Right ventricle myocardium superior (tissue), 1 donor: ENCODE measurements at regions not wholly inside any gene's neighbourhood (a gene's known extent, or its start where the extent isn't known, plus 50 kb on each side); places are given as distances from the start of the nearest gene placed in this dataset.
"Not testable (repeated sequence)": the region's sequence is repeated elsewhere in the genome, so short reads cannot be mapped to it uniquely, and the experiment has no call there.

Source experiments
- ATAC-seq: fragments of 200-7000 bp; cut with Tn5 transposase; one replicate; pipeline ENCODE4 v1.9.1; 2020; ENCODE audit warnings: mild to moderate bottlenecking; ENCODE audit not compliant: poor library complexity
- DNase-seq: peaks from one replicate; pipeline ENCODE4 v3.0.0-alpha.2; 2020
- intact Hi-C: fragments of 100-400 bp; cut with DNase I; formaldehyde crosslinking; loops from one replicate; pipeline ENCODE4 v1.11.2; 2022
- donor health status: DM: no; HTN: yes; CAD: no; lungs with severe emphysema.

- intact Hi-C loops, result no loop called here
- DNase-seq (no peak), ATAC-seq (no peak)
Measured at GRCh38 chr2:236776206-236776605, 206.6 kb downstream of the ACKR3 start.

- intact Hi-C loops, result no loop called here
- ATAC-seq (peak; percentile 29), DNase-seq (no peak)
Measured at GRCh38 chr2:236776695-236777251, 207.1 kb downstream of the ACKR3 start.

DNA sequence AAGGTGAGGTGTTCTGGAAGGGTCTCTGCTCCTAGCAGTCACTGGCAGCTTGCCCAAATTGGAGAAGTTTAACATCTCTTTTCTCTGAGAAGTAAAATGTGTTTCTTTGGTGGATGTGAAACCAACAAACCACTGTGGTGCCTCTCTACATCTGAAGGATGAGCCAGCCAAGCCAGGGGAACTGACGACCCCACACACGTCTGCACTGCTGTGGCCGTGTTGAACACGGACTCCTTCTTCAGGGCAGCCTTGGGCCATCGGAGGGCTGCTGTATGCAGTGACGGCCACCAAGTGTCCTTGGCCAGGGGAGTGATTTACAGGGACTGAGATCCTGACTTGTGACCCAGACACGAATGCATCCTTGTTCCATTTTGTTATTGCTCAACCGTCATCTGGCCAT is 207.8 kb downstream of the ACKR3 start:
- ATAC-seq (no peak), DNase-seq (no peak)
- intact Hi-C loops, result no loop called here

- intact Hi-C loops, result no loop called here
- DNase-seq, result no peak
- no peak for ATAC-seq
Measured at GRCh38 chr2:236781933-236782816, 212.6 kb downstream of the ACKR3 start.

DNA sequence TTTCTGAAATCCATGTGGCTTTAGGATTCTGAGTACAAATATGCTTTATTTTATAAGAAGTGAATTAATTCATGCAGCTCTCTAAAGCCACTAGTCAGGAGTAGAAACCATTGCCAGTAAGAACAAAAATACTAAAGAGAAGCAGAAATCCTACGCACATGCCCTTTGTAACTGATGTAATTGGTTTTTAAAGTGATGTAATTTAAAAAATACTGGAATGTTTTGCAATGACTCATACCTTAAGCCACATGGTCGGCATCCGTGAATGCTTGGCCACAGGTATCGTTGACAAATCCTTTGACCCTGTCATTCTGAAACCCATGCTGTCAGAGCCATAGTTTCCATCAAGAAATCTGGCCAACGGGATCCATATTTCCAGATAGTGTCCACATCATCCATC is 213.3 kb downstream of the ACKR3 start:
- ATAC-seq, result peak; percentile 49
- DNase-seq, result no peak
- intact Hi-C loops, result no loop called here

DNA sequence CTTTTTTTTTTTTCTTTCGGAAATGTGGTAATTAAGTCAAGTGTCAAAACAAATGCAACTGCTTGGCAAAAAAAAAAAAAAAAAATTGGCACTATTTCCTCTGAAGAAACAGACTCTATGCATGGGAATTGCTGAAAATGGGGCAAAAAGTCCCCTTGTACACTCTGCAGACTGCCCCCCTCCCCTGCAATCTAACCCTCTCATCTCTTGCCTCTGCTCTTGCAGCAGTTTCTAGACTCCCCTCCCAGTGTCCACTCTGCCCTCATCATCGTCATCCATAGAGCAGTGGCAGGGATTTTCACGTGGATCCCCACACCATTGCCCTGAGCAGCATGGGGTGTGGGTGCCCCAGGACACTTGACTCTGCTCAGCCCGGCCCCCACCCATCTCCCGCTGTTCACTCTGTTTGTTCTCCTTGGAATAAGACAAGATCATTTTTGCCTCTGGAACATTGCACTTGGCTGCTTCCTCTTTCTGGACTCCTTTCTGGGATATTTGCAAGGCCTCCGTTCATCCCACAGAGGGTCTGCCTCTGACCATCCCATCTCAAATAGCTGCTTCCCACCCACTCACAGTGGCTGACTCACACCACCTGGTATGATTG is 213.9 kb downstream of the ACKR3 start:
- DNase-seq (no peak), ATAC-seq (no peak)
- intact Hi-C loops, result no loop called here

DNA sequence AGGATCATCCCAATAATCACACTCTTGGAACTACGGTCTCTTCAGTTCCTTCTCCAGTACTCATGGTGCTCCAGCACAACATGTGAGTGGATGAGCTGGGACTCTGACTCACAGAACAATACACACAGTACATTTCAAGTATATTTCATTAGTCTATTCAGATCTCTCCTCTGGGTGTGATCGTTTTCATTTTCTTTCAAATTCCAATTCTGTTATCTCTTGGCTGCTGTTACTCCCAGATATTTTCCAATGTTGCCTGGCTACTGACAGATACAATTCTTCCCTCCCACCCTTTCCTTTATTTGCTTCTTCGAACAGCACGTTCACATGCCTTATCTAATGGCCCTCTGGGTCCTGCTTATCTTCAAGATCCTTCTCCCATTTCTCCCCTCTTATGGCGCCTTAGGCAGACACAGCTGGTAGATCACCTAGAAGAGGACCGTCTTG is 216.0 kb downstream of the ACKR3 start:
- ATAC-seq, result peak; percentile 68
- no peak for DNase-seq
- intact Hi-C loops, result no loop called here

GRCh38 chr2:236786751-236787150 is 217.1 kb downstream of the ACKR3 start:
- no peak for ATAC-seq
- DNase-seq, result no peak
- intact Hi-C loops, result no loop called here

- ATAC-seq, DNase-seq, intact Hi-C loops: not testable (repeated sequence)
Measured at GRCh38 chr2:236787376-236787775, 217.8 kb downstream of the ACKR3 start.

DNA sequence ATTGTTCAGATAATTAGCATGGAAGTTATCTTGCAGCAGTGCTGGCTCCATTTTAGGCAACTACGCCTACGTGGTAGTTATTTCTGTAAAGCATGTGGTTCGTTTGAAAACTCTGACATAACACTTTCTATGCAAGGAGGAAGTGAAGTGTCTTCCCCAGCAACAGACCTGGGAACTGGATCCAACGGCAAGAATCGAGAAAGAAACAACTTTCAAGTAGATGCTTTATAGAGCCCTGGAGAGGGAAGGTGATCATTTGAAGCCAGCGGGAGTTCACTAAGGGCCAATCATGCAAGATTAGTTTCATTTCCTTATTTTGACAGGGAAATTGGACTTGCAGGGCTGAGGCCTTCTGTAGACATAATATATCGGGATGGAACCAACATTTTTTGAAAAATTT is 218.3 kb downstream of the ACKR3 start:
- ATAC-seq (peak; percentile 23), DNase-seq (no peak)
- intact Hi-C loops, result no loop called here

- DNase-seq (no peak), ATAC-seq (no peak)
- intact Hi-C loops, result no loop called here
Measured at GRCh38 chr2:236790963-236791362, 221.3 kb downstream of the ACKR3 start.

GRCh38 chr2:236793023-236794011 is 223.7 kb downstream of the ACKR3 start:
- intact Hi-C loops, result no loop called here
- DNase-seq (no peak), ATAC-seq (no peak)

DNA sequence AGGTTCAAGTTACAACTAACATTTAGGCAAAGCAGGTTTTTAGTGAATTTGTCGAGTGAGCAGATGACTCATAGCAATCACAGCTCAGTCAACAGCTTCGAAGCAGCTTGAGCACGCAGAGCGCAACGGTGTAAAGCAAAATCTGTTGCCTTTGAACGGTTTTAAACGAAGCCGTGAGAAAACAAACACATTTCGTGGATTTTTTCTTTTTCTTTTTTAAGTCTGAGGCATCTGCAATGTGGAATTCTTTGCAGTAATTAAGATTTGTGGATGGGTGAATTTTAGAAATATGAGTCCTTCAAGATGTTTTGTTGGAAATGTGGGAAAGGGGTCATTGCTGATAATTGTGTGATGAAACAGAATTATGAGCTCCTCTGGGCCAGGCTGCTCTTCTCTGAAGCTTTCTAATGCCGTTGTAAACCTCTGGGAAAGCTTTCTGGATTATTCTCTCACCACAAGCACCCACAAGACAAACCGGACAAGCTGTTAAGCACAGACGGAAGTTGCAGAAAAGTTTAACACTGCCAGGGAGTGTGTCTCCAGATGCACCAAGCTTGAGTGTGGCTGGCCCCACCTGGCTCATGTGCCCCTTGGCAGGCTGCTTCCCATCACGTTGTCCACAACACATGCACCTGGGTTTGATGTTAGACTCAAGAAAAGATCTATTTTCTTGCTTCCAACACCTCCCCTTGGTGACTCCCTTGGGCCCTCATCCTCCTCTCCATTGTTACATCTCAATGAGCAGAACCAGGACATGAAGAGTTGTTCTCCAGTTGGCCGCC is 224.7 kb downstream of the ACKR3 start:
- no peak for ATAC-seq
- intact Hi-C loops, result no loop called here
- no peak for DNase-seq

GRCh38 chr2:236795169-236795860 is 225.7 kb downstream of the ACKR3 start:
- ATAC-seq (no peak), DNase-seq (no peak)
- intact Hi-C loops, result no loop called here

DNA sequence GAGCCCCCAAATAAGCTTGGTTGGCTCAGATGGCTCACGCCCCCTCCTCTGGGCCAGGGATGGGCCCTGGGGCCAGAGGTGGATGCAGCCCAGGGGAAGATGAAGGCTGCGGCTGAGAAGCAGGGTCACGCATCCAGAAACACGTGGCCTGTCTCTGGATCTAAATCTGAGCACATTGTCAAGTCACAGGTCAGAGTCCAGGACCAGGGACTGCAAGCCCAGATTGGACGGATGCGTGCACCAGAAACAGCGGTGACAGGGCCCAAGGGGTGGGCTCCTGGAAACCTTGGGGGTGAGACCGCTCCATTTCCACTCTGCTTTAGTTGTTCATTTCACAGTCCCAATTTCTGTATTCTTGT is 226.2 kb downstream of the ACKR3 start:
- ATAC-seq (no peak), DNase-seq (no peak)
- intact Hi-C loops, result no loop called here

- no peak for ATAC-seq
Measured at GRCh38 chr2:236796236-236796635, 226.6 kb downstream of the ACKR3 start.

GRCh38 chr2:236797411-236797810 is 227.8 kb downstream of the ACKR3 start:
- intact Hi-C loops, result no loop called here
- ATAC-seq (no peak), DNase-seq (no peak)

More at GRCh38 chr2:236796236-236796635, 226.6 kb downstream of the ACKR3 start:
- DNase-seq, result no peak
- intact Hi-C loops, result no loop called here

DNA sequence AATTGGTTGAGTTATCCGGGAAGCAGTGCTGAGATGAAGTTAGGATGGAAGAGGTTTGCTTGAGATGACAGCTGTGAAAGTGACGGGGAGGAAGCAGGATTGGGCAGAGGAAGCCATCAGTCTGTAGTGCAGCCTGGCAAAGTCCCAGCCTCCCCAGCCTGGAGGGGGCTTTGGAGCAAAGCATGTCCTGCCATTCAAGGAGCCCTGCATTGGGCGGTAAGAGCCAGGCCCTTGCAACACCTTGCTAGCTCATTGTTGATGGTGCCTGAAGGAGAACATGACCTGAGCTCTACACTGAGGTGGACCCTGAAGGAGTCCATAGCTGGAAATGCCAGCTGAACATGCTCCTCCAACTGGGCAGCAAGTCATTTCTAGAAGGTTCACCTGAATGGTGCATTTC is 228.9 kb downstream of the ACKR3 start:
- no peak for ATAC-seq
- intact Hi-C loops, result no loop called here
- no peak for DNase-seq
